ENCODE measurements at regions not wholly inside any gene's neighbourhood (a gene's known extent, or its start where the extent isn't known, plus 50 kb on each side); places are given as distances from the start of the nearest gene placed in this dataset.
A peak's percentile ranks its signal among the peaks of the same experiment; 100 is the strongest.

DNA sequence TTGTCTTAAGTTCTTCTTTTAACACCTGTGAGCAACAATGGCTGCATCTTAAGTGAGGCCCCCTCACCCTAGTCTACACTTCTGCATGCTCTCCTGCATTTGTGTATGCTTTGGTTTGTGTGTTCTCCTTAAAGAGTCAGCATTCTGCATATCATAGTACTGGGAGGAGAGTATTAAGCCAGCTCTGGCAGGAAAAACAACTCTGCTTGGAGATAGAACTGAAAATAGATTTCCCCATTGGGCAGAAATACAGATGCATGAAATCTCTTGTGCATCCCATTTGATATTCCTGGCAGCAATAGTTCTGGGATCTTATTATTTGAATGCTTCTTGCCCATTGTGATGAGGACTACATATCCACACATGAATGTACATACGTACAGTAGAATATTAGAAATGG lies 70.6 kb upstream of the PRICKLE1 start:
- Histone ChIP-seq H3K4me1 (ENCODE audit: insufficient read depth, poor library complexity, severe bottlenecking) (no peaks in the 10 kb centered on the region), H3K36me3 (ENCODE audit: low read depth) (no peaks in the 10 kb centered on the region), H3K27me3 (ENCODE audit: insufficient read depth, poor library complexity, severe bottlenecking) (no peaks in the 10 kb centered on the region), H3K4me3 (ENCODE audit: severe bottlenecking) (no peak overlapping the region), H3K9me3 (ENCODE audit: severe bottlenecking) (no peaks in the 10 kb centered on the region), H3K27ac (ENCODE audit: poor library complexity, severe bottlenecking) (no peak overlapping the region)
- TF ChIP-seq, protein P1, sequence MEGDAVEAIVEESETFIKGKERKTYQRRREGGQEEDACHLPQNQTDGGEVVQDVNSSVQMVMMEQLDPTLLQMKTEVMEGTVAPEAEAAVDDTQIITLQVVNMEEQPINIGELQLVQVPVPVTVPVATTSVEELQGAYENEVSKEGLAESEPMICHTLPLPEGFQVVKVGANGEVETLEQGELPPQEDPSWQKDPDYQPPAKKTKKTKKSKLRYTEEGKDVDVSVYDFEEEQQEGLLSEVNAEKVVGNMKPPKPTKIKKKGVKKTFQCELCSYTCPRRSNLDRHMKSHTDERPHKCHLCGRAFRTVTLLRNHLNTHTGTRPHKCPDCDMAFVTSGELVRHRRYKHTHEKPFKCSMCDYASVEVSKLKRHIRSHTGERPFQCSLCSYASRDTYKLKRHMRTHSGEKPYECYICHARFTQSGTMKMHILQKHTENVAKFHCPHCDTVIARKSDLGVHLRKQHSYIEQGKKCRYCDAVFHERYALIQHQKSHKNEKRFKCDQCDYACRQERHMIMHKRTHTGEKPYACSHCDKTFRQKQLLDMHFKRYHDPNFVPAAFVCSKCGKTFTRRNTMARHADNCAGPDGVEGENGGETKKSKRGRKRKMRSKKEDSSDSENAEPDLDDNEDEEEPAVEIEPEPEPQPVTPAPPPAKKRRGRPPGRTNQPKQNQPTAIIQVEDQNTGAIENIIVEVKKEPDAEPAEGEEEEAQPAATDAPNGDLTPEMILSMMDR (IDR thresholded peaks at IDR 0.05; ENCODE audit: poor library complexity, severe bottlenecking): no peak
- DNase-seq (ENCODE audit: low spot score) (no peak), ATAC-seq (ENCODE audit: low read depth) (no peak)

DNA sequence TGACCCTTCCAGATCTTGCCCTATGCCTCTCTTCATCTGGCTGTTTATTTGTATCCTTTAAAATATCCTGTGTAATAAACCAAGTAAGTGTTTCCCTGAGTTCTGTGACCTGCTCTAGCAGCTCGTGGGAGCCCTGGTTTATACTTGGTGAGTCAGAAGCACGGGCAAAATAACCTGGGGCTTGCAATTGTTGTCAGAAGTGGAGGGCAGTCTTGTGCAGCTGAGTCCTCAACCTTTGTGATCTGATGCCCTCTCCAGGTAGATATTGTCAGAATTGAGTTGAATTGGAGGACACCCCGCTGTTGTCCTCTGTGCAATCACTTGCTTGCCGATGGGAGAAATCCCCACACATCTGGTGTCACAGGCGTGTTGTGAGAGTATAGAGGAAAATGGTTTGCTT lies 62.5 kb upstream of the PRICKLE1 start:
- Histone ChIP-seq H3K27me3 (ENCODE audit: insufficient read depth, poor library complexity, severe bottlenecking) (no peaks in the 10 kb centered on the region), H3K4me1 (ENCODE audit: insufficient read depth, poor library complexity, severe bottlenecking) (no peaks in the 10 kb centered on the region), H3K36me3 (ENCODE audit: low read depth) (no peaks in the 10 kb centered on the region), H3K27ac (ENCODE audit: poor library complexity, severe bottlenecking) (no peak overlapping the region), H3K4me3 (ENCODE audit: severe bottlenecking) (no peak overlapping the region), H3K9me3 (ENCODE audit: severe bottlenecking) (no peaks in the 10 kb centered on the region)
- DNase-seq (ENCODE audit: low spot score): no peak
- ATAC-seq (ENCODE audit: low read depth): peak; percentile 35; the same call in 1 of the 3 replicates
- TF ChIP-seq, protein P1 (IDR thresholded peaks at IDR 0.05; ENCODE audit: poor library complexity, severe bottlenecking): no peak

DNA sequence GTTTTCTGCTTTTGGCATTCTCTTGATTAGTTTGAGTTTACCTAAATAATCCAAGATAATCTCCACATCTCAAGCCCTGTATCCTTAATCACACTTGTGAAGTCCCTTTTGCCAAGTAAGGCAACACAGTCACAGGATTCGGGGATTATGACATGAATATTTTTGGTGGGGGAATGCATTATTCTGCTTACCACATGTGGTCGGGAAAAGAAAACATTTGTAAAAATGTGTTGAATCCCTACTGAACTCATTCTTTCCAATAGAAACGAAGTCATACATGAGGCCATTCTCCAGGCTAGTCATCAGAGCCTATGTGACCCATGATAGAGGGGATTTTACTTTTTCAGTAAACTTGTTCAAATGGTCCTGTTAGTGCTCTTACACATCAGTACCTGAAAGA lies 58.5 kb upstream of the PRICKLE1 start:
- H3K27me3 ChIP-seq (ENCODE audit: insufficient read depth, poor library complexity, severe bottlenecking): no peaks in the 10 kb centered on the region
- no peaks in the 10 kb centered on the region for H3K36me3 ChIP-seq (ENCODE audit: low read depth)
- no peak overlapping the region for H3K27ac ChIP-seq (ENCODE audit: poor library complexity, severe bottlenecking)
- ATAC-seq (ENCODE audit: low read depth): no peak
- H3K4me1 ChIP-seq (ENCODE audit: insufficient read depth, poor library complexity, severe bottlenecking): no peaks in the 10 kb centered on the region
- no peak overlapping the region for H3K4me3 ChIP-seq (ENCODE audit: severe bottlenecking)
- no peaks in the 10 kb centered on the region for H3K9me3 ChIP-seq (ENCODE audit: severe bottlenecking)
- DNase-seq (ENCODE audit: low spot score): no peak
- TF ChIP-seq, protein P1 (IDR thresholded peaks at IDR 0.05; ENCODE audit: poor library complexity, severe bottlenecking): no peak

DNA sequence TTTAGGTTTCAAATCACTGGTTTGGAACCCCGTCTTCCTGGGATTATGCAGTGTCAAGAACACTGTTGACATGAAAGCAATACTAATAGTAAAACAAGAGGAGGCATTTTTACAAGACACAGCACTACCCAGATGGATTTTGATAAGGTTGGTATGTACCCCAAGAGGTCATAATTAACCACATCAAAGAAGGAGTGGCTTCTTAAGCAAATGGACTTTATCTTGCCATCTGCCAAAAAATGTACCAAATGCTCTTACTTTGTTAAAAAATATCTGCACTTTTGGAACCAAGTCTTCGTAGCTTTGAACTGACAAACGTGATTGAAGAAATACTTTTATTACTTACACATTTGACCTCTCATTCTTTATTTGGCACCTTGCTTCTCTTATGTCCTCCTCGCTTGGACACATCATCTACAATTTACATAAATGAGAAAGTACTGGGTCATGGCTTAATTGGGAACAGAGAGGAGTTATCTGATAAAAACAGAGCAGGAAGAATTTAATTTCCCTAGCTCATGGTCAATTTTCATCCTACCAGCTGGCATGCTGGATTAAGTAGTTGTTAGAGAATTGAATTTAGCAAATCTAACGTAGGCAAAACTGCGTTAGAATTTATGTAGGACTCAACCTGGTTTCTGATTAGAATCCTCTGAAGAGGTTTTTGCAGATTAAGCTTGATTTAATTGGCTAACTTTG lies 54.5 kb upstream of the PRICKLE1 start:
- TF ChIP-seq, protein P1 (IDR thresholded peaks at IDR 0.05; ENCODE audit: poor library complexity, severe bottlenecking): no peak
- H3K27me3 ChIP-seq (ENCODE audit: insufficient read depth, poor library complexity, severe bottlenecking): no peaks in the 10 kb centered on the region

DNA sequence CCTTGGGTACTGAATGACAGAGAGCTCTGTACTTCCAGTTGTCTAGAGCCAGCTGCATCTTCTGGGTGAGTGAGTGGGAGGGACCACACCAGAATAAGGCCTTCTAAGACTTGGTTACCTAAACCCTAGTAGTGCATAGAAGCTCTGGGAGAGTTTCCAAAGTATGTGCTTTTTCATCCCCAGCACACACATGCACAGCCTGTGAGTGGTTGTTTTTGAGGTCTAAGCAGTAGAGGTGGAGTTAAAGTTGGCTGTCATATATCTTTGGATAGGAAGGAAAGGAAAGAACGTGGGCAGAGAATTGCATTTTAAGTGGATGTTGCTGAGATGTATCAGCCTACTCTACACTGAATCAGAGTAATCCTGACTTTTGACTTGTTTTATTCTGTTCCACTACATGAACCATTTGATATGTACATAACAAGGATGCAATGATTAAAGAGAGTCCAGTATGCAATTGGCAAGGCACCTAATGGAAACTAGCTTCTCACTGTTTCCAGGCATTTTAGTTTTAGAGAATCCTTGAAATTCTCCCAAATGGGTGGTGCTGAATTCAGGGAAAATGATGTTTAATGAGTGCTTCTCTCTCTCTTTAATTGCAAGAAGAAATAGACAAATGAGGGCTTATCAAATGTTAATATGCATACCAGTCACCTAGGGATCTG lies 51.8 kb upstream of the PRICKLE1 start:
- no peak overlapping the region for H3K4me3 ChIP-seq (ENCODE audit: severe bottlenecking)
- TF ChIP-seq, protein P1 (IDR thresholded peaks at IDR 0.05; ENCODE audit: poor library complexity, severe bottlenecking): no peak
- ATAC-seq (ENCODE audit: low read depth) (no peak), DNase-seq (ENCODE audit: low spot score) (no peak)
- no peaks in the 10 kb centered on the region for H3K9me3 ChIP-seq (ENCODE audit: severe bottlenecking)
- H3K4me1 ChIP-seq (ENCODE audit: insufficient read depth, poor library complexity, severe bottlenecking): no peaks in the 10 kb centered on the region
- no peaks in the 10 kb centered on the region for H3K27me3 ChIP-seq (ENCODE audit: insufficient read depth, poor library complexity, severe bottlenecking)
- H3K27ac ChIP-seq (ENCODE audit: poor library complexity, severe bottlenecking): no peak overlapping the region
- H3K36me3 ChIP-seq (ENCODE audit: low read depth): no peaks in the 10 kb centered on the region

More for the DNA sequence above, 54.5 kb upstream of the PRICKLE1 start:
- Histone ChIP-seq H3K4me3 (ENCODE audit: severe bottlenecking) (no peak overlapping the region), H3K36me3 (ENCODE audit: low read depth) (no peaks in the 10 kb centered on the region), H3K27ac (ENCODE audit: poor library complexity, severe bottlenecking) (no peak overlapping the region), H3K9me3 (ENCODE audit: severe bottlenecking) (no peaks in the 10 kb centered on the region), H3K4me1 (ENCODE audit: insufficient read depth, poor library complexity, severe bottlenecking) (no peaks in the 10 kb centered on the region)
- no peak for ATAC-seq (ENCODE audit: low read depth)
- DNase-seq (ENCODE audit: low spot score): no peak
